OCI-LY1 (cell line): ENCODE measurements at regions not wholly inside any gene's neighbourhood (a gene's known extent, or its start where the extent isn't known, plus 50 kb on each side); places are given as distances from the start of the nearest gene placed in this dataset.

ENCODE experiments used
- EZH2 ChIP-seq: fragments of 200-600 bp; sonication (generic), shearing (Covaris generic); IDR thresholded peaks from 2 replicates; pipeline ENCODE4 v1.8.0; 2017; ENCODE audit warnings: borderline replicate concordance, mixed run types, mild to moderate bottlenecking, antibody characterized with exemption, low read length, moderate library complexity, mixed read lengths
- TF ChIP-seq, protein P1 (sequence below): fragments of 200-600 bp; sonication (generic), shearing (Covaris generic); IDR thresholded peaks from 2 replicates; pipeline ENCODE4 v1.5.1; 2017; ENCODE audit warnings: mild to moderate bottlenecking, antibody characterized with exemption, low read length, moderate library complexity, mixed read lengths

DNA sequence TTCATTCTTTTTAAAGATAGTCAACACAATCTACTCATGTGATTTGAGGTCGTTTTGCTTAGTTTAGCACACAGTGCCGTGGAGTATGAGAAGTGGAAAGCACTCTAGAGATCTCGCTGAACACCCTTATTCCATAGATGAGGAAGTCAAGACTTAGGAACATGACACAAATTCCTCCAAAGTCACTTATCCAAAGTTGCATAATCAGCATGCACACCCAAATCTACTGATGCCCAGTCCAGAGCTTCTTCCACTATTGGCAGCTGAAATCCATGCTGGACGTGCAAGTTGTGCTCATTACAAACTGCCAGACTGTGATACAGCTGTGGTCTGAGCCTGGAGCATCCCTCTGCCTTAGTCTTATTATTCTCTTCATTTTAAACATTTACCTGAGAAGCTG, 83.5 kb upstream of the ZNF280D start:
- TF ChIP-seq, protein P1, sequence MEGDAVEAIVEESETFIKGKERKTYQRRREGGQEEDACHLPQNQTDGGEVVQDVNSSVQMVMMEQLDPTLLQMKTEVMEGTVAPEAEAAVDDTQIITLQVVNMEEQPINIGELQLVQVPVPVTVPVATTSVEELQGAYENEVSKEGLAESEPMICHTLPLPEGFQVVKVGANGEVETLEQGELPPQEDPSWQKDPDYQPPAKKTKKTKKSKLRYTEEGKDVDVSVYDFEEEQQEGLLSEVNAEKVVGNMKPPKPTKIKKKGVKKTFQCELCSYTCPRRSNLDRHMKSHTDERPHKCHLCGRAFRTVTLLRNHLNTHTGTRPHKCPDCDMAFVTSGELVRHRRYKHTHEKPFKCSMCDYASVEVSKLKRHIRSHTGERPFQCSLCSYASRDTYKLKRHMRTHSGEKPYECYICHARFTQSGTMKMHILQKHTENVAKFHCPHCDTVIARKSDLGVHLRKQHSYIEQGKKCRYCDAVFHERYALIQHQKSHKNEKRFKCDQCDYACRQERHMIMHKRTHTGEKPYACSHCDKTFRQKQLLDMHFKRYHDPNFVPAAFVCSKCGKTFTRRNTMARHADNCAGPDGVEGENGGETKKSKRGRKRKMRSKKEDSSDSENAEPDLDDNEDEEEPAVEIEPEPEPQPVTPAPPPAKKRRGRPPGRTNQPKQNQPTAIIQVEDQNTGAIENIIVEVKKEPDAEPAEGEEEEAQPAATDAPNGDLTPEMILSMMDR: no peak
- TF ChIP-seq EZH2: no peak
